DND-41 (cell line): ENCODE measurements at regions not wholly inside any gene's neighbourhood (a gene's known extent, or its start where the extent isn't known, plus 50 kb on each side); places are given as distances from the start of the nearest gene placed in this dataset.

Source experiments
- ATAC-seq: fragments of 200-7000 bp; cut with Tn5 transposase; 3 replicates; pipeline ENCODE4 v1.9.1; 2021; ENCODE audit warnings: low read depth; ENCODE audit not compliant: insufficient read depth
- DNase-seq: peaks from one replicate; pipeline ENCODE4 v3.0.0-alpha.2; 2020
- H2AFZ ChIP-seq: 2 replicates; pipeline ENCODE4 v1.6.0; 2012; ENCODE audit warnings: low read depth, low read length
- H3K27ac ChIP-seq: 2 replicates; pipeline ENCODE4 v1.5.1; 2012; ENCODE audit warnings: low read length, inconsistent platforms
- H3K27me3 ChIP-seq: fragments of 200-600 bp; sonication (generic); 2 replicates; pipeline ENCODE4 v1.6.0; 2012; ENCODE audit warnings: low read length, mild to moderate bottlenecking, inconsistent platforms; ENCODE audit not compliant: insufficient read depth, poor library complexity
- H3K36me3 ChIP-seq: 2 replicates; pipeline ENCODE4 v1.5.1; 2012; ENCODE audit warnings: low read length, inconsistent platforms; ENCODE audit not compliant: insufficient read depth
- H3K4me1 ChIP-seq: 2 replicates; pipeline ENCODE4 v1.5.1; 2012; ENCODE audit warnings: mild to moderate bottlenecking, low read length; ENCODE audit not compliant: insufficient read depth
- H3K4me2 ChIP-seq: 2 replicates; pipeline ENCODE4 v1.6.0; 2012; ENCODE audit warnings: mild to moderate bottlenecking, moderate library complexity, low read length, inconsistent platforms; ENCODE audit not compliant: insufficient read depth
- H3K4me3 ChIP-seq, 2 experiments: fragments of 200-600 bp in 1 of 2; shearing (Covaris generic) in 1 of 2; 2 replicates each; pipeline ENCODE4 v1.5.1; 2012 to 2016; ENCODE audit warnings: inconsistent platforms in 2 of 2, low read length in 2 of 2, mild to moderate bottlenecking in 2 of 2, low read depth in 1 of 2, moderate library complexity in 1 of 2
- H3K79me2 ChIP-seq: 2 replicates; pipeline ENCODE4 v1.6.0; 2012; ENCODE audit warnings: low read length, inconsistent platforms; ENCODE audit not compliant: insufficient read depth
- H3K9ac ChIP-seq: 2 replicates; pipeline ENCODE4 v1.6.0; 2012; ENCODE audit warnings: low read depth, mild to moderate bottlenecking, inconsistent platforms, low read length, moderate library complexity
- H3K9me3 ChIP-seq: 2 replicates; pipeline ENCODE4 v1.5.1; 2012; ENCODE audit warnings: low read length, moderate library complexity, mild to moderate bottlenecking, inconsistent platforms; ENCODE audit not compliant: insufficient read depth, severe bottlenecking
- H4K20me1 ChIP-seq: 2 replicates; pipeline ENCODE4 v1.6.0; 2012; ENCODE audit warnings: low read length; ENCODE audit not compliant: insufficient read depth
- EZH2 ChIP-seq: IDR thresholded peaks from 3 replicates; pipeline ENCODE4 v1.6.1; 2012; ENCODE audit warnings: borderline replicate concordance, low read depth, mild to moderate bottlenecking, moderate library complexity, low read length, inconsistent platforms; ENCODE audit not compliant: severe bottlenecking
- TF ChIP-seq, protein P1 (sequence below): IDR thresholded peaks from 2 replicates; pipeline ENCODE4 v1.5.1; 2012; ENCODE audit warnings: borderline replicate concordance, low read length, moderate library complexity, mild to moderate bottlenecking; ENCODE audit not compliant: poor library complexity, severe bottlenecking; ENCODE audit errors: extremely low read depth

- ATAC-seq, result no peak
Measured at GRCh38 chr3:65196663-65197062, 508.9 kb upstream of the ADAMTS9 start.

DNA sequence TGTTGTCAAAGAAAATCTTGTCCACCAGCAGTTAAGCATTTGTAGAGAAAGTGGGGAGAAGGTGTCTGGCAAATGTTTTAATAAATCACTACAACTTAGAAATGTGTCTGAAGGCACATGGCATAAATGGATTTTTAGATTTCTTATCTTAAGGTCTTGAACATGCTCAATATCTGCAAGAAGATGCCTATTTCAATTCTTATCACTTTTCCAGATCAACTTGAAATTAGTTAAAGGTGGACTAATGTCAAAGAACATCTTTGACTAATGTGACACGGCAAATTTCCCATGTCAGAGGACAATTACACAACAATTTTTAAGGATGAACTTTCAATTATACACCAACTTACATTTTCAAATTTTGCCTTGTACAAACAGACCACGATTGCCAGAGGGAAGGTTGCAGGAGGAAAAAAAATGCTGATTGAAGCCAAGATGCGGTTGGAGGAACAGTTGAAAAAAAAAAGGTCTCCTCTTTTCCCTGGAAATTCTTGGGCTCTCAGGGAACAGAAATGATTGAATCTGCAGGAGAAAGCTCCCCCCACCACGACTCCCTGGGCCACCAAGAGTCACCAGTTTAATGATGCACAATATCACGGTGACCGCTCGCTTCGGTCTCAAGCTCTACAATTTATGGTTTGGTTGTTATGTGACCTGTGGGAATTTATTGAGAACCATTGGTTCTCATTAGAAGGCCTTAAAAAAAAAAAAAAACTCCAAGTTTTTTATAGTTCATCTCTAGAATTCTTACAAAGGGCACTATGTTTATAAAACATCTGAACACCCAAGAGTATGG, 507.6 kb upstream of the ADAMTS9 start:
- Histone ChIP-seq H3K4me2 (no peak overlapping the region), H4K20me1 (no peaks in the 10 kb centered on the region), H3K36me3 (no peaks in the 10 kb centered on the region), H2AFZ (no peak overlapping the region), H3K4me3 (no peak overlapping the region), H3K79me2 (no peaks in the 10 kb centered on the region), H3K9me3 (no peaks in the 10 kb centered on the region), H3K4me1 (no peaks in the 10 kb centered on the region), H3K27ac (no peak overlapping the region), H3K27me3 (no peaks in the 10 kb centered on the region), H3K9ac (no peak overlapping the region)
- no peak for ATAC-seq
- DNase-seq, result no peak
- TF ChIP-seq EZH2, result no peak

More at GRCh38 chr3:65196663-65197062, 508.9 kb upstream of the ADAMTS9 start:
- H3K4me1 ChIP-seq, result no peaks in the 10 kb centered on the region
- H2AFZ ChIP-seq, result no peak overlapping the region
- no peak for TF ChIP-seq EZH2
- TF ChIP-seq, protein P1, sequence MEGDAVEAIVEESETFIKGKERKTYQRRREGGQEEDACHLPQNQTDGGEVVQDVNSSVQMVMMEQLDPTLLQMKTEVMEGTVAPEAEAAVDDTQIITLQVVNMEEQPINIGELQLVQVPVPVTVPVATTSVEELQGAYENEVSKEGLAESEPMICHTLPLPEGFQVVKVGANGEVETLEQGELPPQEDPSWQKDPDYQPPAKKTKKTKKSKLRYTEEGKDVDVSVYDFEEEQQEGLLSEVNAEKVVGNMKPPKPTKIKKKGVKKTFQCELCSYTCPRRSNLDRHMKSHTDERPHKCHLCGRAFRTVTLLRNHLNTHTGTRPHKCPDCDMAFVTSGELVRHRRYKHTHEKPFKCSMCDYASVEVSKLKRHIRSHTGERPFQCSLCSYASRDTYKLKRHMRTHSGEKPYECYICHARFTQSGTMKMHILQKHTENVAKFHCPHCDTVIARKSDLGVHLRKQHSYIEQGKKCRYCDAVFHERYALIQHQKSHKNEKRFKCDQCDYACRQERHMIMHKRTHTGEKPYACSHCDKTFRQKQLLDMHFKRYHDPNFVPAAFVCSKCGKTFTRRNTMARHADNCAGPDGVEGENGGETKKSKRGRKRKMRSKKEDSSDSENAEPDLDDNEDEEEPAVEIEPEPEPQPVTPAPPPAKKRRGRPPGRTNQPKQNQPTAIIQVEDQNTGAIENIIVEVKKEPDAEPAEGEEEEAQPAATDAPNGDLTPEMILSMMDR, result no peak
- H3K36me3 ChIP-seq, result no peaks in the 10 kb centered on the region
- H3K27me3 ChIP-seq, result no peaks in the 10 kb centered on the region
- no peak overlapping the region for H3K27ac ChIP-seq
- H4K20me1 ChIP-seq, result no peaks in the 10 kb centered on the region
- H3K79me2 ChIP-seq, result no peaks in the 10 kb centered on the region
- no peak for DNase-seq
- no peak overlapping the region for H3K4me3 ChIP-seq
- no peak overlapping the region for H3K9ac ChIP-seq
- H3K9me3 ChIP-seq, result no peaks in the 10 kb centered on the region
- no peak overlapping the region for H3K4me2 ChIP-seq

GRCh38 chr3:65194744-65195143, 506.9 kb upstream of the ADAMTS9 start:
- no peaks in the 10 kb centered on the region for H3K79me2 ChIP-seq
- H2AFZ ChIP-seq, result no peak overlapping the region
- no peaks in the 10 kb centered on the region for H3K27me3 ChIP-seq
- H3K27ac ChIP-seq, result no peak overlapping the region
- H3K36me3 ChIP-seq, result no peaks in the 10 kb centered on the region
- no peaks in the 10 kb centered on the region for H4K20me1 ChIP-seq
- H3K4me2 ChIP-seq, result no peak overlapping the region
- no peak for ATAC-seq
- DNase-seq, result no peak
- TF ChIP-seq, protein P1, result no peak
- no peak for TF ChIP-seq EZH2
- H3K4me1 ChIP-seq, result no peaks in the 10 kb centered on the region
- H3K9ac ChIP-seq, result no peak overlapping the region
- H3K9me3 ChIP-seq, result no peaks in the 10 kb centered on the region
- no peak overlapping the region for H3K4me3 ChIP-seq

- no peak overlapping the region for H3K4me2 ChIP-seq
- no peaks in the 10 kb centered on the region for H3K79me2 ChIP-seq
- ATAC-seq, result no peak
- H2AFZ ChIP-seq, result no peak overlapping the region
- H3K9me3 ChIP-seq, result no peaks in the 10 kb centered on the region
- no peaks in the 10 kb centered on the region for H3K36me3 ChIP-seq
- TF ChIP-seq, protein P1, result no peak
- TF ChIP-seq EZH2, result no peak
- no peak overlapping the region for H3K9ac ChIP-seq
- no peak overlapping the region for H3K27ac ChIP-seq
- no peak for DNase-seq
- H3K4me3 ChIP-seq, result no peak overlapping the region
- H3K27me3 ChIP-seq, result no peaks in the 10 kb centered on the region
- no peaks in the 10 kb centered on the region for H4K20me1 ChIP-seq
- H3K4me1 ChIP-seq, result no peaks in the 10 kb centered on the region
Measured at GRCh38 chr3:65194047-65194714, 506.4 kb upstream of the ADAMTS9 start.
